Stimulated activated CD4-positive, alpha-beta T cell treated with anti-CD3 and anti-CD28 coated beads, Interleukin-4, amount 100 ng/mL, for 1 hour (primary cell): ENCODE measurements at regions not wholly inside any gene's neighbourhood (a gene's known extent, or its start where the extent isn't known, plus 50 kb on each side); places are given as distances from the start of the nearest gene placed in this dataset.

Source experiments
- DNase-seq: peaks from one replicate; pipeline ENCODE4 v3.0.0-alpha.2; 2020

DNA sequence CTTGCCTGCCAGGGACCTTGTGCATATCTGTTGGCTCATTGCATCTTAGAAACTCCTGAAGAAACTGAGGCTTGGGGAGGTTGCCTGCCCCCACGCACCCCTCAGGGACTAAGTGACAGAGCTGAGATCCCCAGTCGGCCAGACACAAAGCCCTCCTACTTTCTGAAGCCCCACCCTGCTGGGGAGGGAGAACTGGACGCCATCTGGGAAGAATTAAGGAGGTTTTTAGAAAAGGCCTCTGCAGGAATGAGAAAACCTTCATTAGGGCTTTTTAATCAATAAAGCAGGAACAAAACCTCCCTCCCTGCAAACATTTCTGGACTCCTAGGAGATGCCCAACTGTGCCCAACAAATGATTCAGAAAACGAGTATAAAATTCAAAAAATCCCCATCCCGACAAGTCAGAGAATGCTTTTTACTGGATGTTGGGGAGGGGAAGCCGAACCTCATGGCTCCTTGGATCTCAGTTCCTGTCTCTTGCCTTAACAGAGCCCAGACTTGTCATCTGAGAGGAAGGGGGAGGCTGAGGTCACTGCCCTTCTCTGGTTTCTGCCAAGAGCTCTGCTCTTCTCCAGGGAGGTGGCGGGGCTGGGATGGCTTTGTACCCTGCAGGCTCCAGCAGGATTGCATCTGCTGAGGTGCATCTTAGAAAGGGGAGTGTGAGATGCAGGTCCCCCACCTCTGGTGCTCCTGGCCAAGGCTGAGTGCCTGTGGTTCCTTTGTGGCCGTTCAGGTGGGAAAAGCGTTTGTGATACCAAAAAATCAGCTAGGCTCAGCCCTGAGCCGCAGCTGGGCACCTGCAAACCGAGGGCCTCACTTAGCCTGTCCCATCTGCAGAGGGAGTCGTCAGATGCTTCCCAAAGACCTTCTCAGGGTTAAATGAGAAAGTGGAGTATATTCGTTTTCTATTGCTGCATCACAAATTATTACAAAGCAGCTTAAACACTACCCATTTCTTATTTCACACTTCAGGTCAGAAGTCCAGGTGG, 142.4 kb downstream of the ZFP36L2 start:
- DNase-seq = no peak

DNA sequence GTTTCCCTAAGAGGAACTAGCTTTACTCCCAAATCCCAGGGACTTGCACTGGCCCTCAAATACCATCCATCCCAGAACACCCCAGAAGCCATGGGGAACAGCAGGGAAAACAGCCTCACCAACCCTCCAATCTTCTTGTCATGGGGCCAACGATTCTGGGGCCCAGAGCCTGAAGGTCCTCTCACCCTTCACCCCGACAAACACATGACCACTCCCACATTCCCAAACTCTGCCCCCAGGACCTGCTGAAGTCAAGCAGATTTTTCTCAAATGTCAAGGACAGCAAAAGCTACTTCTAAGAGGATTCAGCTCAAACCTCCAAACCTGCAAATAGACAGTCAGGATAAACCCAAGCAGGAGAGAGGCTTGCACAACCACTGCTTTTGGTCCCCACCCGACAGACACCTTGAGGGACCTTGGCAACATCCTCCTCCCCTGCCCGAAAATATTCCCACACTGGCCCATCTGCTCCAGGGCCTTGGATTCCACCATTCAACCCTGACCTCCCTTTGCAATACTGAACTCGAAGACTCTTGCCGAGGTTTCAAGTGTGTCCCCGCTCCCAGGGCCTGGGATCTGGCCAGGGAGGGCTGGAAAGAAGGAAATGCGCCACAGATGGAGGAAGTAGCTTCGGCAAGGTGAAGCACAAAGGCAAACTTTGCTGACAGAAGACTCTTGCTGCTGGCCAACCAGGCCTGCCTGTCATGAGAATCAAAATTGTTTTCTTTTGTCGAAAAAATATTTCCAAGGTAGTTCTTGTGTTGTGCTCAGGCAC, 143.3 kb downstream of the ZFP36L2 start:
- DNase-seq = no peak

DNA sequence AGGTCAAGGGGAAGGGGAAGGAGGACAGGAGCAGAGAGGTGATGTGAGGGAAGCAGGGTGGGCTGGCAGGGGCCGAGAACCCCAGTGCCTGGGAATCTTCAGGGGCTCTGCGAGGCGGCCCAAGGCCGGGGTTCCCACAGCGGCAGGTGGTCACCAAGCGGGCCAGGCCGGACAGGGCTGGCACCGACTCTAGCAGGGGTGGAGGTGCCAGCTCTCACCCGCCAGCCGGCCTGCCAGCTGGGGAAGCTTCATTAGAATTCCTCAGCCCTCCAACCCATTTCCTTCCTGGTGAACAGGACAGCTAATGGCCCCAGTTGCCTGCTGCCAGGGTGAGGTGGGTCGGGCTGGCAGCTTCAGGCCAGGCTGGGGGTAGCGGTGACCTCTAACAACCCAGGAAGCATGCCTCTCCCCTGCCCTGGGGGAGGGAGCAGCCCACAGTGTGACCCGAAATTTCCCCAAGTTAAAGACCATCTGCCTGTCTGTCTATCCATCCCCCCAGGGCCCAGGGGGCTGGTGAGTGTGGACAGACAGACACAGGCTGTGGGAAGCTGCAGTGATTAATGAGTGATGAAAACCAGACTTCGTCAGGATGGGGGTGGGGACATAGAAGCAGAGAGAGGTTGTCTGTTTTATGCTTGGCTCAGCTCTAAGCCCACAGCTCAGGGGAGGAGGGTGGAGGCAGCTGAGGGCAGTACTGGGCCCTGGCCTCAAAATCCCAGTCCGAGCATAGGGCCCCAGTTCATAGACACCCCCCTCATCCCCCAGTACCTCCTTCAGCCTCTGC, 144.1 kb downstream of the ZFP36L2 start:
- DNase-seq = no peak

DNA sequence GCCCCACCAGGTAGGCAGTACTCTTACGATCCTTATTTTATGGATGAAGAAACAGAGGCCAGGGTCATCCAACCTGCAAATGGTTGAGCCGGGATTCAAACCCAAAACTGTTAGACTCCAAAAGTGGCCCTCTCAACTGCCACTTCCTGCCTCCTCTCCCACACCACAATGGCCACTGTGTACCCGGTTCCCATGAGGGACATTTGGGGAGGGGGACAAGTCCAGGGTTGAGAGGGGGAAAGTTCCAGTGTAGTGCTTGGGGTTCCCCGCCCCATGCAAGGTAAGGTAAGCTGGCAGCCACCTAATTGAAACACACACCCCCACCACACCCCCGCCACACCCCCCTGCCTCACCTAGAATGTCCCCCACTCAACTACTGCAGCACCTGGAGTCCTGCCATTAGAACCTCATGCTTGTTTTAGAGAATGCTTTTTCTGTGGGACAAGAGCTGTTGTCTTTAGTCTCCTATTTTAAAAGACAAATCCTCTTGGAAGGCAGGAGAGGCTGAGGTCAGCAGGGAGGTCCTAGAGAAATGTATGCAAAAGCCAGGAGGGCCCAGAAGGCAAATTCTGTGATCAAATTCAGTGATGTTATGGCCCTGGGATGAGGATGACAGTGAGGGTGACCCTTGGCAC, 145.2 kb downstream of the ZFP36L2 start:
- no peak for DNase-seq

DNA sequence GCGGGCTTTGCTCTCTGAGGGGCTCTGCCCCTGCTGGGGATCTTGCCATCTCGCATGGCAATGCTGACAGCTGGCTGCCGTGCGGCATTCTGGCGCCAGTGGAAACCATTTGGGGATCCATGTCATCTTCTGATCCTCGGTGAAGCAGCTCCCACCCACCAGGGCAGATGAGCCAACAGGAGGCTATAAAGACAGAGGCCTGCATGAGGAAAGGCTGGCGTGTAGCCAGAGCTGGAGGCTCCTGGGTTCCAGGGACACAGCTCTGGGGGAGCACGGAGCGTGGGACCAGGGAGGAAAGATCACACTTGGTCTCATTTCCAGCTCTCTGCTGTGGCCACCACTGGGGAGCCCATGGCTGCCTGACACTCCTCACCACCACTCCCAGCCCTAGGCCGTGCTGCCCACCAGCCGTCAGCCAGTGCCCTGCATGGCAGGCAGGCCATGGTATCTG, 145.8 kb downstream of the ZFP36L2 start:
- no peak for DNase-seq

DNA sequence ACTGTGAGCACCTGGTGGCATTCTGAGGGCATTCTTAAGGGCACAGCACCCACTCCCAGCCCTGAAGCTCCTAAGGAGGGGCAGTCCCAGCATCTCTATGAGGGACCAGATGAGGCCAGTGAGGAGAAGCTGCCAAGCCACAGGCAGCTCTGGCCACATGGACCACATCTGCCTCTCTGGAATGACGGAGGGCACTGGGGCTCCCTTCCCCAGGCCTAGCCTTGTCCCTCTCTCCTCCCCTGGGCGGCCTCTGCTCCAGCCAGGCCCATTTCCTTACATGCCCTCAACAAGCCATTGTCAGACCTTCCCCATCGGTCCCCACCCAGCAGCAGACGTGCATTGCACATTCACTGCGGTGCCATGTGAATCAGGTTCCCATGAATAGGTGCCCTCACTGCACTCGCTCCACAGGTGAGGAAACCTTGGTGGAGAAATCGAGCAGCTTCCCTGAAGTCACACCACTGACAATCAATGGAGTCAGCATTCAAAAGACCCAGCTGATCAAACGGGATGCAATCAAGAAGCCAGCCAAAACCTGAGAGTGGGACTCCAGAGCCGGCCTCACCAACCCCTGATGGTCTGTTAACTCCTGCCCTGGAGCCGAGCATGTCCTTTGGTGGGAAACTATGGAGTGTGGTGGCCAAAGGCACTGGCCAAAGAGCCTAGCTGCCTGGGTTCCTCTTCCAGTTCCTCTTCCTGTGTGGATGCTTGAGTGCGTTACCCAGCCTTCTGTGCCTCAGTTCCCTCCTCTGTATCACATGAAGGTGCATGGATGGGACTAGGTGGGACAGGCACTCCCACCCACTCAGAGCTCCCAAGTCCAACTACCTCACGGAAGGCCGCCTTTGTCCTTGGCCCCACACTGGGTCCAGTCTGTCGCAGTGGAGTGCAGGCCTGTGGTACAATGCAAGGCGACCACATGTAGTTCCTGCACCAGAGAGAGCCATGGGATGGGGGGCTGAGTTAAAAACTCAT, 147.3 kb downstream of the ZFP36L2 start:
- no peak for DNase-seq

DNA sequence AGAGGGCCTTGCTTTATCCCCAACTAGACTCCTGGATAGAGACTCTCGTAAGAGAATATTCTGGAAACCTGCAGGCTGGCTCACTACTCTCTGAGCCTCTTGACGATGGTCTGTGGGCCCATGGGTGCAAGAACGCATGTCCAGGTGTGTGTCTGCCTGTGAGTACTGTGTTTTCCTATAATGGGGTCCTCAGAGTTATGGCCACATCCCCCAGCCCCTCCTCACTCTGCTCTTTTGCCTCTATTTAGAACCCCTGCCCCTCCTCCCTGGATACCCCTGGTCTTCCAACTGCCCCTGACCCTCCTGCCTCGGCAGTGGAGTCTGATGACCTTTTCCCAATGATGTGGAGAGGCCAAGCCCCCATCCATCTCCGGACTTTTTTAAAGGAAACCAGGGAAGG, 148.1 kb downstream of the ZFP36L2 start:
- no peak for DNase-seq

DNA sequence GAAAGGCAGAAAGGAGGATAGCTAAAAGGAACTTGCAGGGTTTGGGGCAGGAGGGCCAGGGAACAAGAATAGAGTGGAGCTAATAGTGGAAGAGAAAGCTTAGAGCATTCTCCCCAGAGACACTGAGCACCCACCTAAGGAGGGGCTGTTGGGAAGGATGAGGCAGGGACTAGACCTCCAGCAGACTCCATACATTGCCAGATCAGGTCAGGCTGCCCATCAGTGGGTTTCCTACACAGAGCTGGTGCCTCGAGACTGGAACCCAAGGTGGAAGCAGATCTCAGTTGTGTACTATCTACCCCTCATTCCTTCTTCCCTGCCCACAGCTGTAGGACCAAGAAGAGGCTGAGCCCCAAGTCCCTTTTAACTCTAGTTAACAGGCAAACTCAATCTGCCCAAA, 148.5 kb downstream of the ZFP36L2 start:
- no peak for DNase-seq

DNA sequence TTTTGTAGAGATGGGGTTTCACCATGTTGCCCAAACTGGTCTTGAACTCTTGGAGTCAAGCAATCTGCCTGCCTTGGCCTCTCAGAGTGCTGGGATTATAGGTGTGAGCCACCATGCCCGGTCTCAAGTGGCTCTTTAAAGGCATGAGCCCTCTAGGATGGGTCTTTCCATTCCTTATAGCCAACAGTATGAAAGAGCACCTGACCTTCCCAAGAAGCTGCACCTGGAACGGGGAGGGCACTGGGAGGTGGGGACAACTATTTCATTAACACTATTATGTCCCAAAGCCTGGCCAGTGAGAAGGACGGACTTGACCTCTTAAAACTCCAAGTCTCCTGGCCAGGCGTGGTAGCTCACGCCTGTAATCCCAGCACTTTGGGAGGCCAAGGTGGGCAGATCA, 149.7 kb downstream of the ZFP36L2 start:
- DNase-seq = no peak

DNA sequence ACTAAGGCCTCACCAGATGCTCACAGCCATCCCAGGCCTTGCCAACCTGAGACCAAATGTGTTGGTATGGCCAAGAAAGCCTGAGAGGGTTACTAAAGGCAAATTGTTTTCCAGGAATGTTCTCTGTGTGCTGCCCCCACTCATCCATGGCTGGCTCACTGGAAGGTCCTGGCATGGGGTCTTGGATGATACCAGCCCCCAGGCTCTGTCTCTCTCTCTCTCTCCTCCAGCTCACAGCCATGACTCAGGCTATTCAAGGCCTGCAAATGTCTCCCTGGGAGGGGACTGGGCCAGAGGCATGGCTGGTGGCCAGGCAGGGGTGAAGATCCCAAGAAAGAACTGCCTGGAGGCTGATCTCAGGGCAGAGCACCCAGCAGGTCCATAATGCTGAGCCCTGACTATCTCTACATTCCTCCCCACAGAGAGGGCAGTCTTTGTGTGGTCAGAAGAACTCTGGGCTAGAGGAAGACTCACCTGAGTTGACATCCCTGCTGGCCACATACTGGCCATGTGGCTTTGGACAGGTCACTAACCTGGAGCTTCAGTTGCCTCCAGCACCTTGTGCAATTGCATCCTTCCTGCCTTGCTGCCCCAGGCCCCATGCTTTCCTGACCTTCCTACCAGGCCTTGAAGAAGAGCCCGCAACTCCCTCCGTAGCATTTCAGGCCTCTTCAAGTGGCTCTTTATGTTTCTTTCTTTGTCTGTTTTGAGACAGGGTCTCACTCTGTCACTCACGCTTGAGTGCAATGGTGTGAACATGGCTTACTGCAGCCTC, 150.4 kb downstream of the ZFP36L2 start:
- no peak for DNase-seq

DNA sequence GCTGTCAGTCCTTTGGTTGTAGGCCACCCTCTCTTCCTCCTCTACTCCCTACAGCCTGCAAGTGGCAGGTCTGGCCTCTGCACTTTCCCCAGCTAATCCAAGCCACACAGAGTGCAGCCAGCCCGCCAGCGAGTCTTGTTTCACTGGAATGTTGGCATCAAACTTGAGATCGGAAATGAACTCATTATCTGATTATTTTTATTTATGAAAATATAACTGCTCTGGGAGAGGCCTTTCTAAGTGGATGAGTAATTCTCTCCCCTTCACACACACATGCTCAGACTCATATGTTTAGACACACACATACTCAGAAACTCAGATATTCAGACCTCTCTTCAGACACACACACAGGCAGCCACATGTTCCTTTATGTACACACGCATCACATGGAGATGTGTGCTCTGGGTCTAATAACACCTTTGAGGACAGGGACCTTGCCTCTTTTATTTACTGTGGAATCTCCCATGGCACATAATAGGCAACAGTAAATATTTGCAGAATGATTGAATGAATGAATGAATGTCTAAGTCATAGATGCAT, 151.3 kb downstream of the ZFP36L2 start:
- DNase-seq = no peak

DNA sequence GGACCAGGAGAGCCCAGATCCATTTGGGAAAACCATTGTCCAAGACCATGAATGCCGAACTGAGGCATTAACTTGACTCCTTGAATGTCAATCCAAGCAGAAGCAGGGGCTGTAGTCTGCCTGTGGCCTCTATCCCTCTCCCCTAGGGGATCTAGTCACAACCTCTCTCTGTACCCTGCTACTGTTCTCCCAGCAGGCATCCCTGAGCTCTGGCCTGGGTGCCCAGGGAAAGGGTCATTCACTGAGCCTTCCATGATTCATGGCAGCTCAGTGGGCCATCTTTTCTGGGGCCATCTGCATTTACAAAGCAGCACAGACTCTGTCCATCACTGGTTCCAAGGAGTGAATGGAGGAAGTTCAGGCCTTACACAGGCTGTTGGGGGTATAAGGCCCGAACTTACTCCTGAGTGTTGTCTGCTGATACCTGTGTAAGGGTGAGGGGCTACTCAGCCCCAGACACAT, 151.8 kb downstream of the ZFP36L2 start:
- DNase-seq = no peak

DNA sequence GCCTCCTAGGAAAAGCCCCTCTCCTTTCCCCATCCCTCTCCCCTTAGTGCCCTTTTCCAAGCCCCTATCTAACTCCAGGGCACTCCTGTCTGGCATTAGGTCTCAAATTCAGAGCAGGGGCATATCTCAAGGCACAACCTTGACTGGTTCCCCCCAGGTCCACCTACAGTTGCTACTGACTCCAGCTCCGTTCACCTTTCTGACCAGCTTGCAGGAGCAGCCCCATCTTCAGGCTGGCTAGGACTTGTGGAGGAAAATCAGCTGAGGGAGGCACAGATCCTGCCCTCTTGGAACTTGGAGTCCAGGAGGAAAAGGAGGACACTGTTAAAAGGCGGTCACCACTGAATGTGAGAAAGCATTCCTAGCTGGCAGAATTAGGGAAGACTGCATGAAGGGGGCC, 152.4 kb downstream of the ZFP36L2 start:
- no peak for DNase-seq

DNA sequence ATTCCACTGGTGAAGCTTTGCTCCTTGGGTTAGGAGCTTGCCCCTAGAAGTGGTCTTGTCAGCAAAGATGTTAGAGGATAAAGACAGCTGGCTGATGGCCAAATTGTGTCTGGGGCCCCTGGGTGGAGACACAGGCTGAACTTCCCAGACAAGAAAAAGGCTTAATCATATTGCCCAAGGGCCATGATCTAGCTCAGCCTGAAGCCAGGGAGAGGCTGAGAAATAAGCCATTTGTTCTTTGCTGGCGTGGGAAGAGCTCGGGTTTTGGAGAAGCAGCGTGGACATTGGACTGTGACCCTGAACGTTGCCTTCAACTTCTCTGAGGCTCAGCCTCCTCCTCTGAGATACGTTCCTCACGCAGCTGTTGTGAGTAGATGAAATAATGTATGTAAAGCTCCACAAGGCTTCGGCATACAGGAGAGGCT, 153.0 kb downstream of the ZFP36L2 start:
- DNase-seq = no peak

DNA sequence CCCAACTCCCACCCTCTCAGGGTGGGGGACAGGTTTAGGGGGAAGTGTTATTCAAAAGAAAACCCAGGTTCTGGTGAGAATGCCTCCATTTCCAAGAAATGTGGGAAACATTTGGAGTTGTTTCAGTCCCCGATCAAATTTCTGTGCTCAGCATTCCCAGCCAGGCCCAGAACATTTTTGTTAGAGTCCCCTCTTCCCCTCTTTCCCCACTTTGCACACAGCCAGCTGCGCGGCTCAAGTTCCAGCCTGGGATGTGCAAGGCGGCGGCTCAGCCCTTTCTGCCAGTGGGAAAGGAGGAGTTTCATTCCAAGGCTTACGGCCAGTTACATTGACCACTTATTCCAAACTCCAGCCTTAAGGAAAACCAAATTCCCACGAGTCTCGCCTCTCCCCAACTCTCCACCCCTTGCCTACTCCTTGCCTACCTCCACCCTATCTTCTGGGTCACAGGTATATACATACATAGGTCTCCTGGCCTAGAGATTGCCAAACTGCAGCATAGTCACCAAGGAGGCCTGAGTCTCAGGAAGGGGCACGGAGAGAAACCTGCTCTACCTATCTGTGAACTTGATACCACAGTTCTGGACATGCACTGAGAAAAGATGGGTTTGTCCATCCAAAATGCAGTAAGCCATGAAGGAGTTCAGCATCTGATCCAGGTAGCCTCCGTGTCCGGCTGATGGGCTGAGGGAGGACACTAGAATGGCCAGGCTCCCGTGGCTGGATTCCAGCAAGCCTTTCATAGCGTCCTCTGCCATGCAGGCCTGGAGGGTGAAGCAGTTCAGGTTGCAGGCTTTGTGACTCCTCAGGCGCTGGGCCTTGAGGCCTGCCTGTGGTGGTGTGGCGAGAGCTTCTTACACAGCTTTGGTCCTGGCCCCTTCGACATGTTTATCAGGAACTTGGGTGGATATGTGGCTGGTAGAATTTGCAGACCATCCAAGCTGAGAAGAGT, 154.5 kb downstream of the ZFP36L2 start:
- no peak for DNase-seq

DNA sequence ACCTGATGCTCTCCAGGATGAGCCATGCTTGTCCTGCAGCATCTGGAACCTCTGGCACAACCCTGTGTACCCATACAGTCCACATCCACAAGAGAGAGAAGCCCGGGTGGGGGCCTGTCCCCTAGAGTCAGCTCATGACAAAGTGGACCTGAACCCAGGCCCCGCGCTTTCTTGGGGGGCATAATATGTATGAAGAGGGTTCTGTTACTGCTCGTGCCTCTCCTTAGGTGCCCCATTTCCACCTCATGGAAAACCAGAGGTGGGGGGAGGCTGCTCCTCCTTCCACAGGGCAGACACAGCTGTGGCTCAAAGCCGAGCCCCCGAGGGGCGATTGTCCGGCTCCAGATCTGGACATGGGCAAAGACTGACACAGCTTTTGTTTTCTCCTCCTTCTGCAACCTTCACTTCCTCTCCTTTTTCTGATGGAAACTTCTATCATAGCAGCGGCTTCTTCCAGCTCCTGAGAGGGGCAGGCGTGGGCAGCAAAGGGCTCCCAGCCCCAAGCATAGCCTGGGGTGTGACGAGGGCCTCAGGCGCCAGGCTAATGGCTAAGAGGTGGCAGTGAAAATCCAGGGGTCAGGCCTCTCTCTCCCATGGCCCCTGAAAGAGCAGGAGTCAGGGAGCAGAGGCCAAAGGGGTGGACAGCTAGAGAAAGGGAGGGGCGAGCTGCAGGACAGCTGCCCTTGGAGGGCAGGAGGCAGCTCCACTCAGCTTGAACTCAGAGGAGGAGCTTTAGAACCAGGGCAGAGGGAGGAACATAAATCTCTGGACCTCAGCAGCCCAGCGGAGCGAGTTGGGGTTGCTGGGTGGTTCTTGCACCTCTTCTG, 155.5 kb downstream of the ZFP36L2 start:
- no peak for DNase-seq

DNA sequence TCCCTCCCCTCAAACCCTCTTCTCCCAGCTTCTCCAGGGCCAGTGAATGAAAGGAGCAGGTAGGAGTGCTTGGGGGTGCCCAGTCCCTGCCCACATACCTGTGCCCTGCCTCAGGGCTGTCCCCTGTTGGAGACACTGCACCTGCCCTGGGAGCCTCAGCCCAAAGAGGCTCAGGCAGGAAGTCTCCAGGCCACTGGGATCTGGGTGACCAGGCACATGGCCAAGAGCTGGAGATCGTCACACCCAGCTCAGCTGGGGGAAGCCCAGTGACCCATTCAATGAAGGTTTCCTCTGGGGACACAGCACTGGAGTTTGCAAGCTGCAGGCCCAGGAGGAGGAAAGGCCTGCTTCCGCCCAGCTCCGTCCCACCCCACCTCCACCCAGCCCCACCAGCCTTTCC, 156.4 kb downstream of the ZFP36L2 start:
- no peak for DNase-seq
